ENCODE measurements at regions not wholly inside any gene's neighbourhood (a gene's known extent, or its start where the extent isn't known, plus 50 kb on each side); places are given as distances from the start of the nearest gene placed in this dataset.

DNA sequence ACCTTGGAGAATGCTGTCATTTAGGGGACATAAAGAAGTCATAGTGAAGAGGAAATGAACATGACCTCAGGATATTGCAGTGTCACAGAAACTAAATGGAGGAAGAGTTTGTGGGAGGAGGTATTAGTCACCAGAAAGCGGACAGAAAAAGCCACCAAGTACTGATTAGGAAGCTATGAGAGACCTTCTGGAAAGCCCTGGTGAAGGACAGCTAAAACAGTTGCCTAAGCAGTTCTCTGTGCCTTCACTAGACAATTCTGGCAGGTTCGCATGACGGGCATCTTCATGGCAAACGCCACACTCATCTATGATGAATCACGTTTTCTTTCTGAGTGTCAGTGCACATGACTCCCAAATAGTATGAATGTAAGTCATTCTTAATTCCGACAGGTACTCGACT, 325.8 kb downstream of the C11orf87 start:
- TF ChIP-seq POLR2AphosphoS5 (IDR thresholded peaks at IDR 0.05) (no peak), EP300 (IDR thresholded peaks at IDR 0.05) (no peak), POLR2A (IDR thresholded peaks at IDR 0.05) (no peak)
- TF ChIP-seq, protein P1, sequence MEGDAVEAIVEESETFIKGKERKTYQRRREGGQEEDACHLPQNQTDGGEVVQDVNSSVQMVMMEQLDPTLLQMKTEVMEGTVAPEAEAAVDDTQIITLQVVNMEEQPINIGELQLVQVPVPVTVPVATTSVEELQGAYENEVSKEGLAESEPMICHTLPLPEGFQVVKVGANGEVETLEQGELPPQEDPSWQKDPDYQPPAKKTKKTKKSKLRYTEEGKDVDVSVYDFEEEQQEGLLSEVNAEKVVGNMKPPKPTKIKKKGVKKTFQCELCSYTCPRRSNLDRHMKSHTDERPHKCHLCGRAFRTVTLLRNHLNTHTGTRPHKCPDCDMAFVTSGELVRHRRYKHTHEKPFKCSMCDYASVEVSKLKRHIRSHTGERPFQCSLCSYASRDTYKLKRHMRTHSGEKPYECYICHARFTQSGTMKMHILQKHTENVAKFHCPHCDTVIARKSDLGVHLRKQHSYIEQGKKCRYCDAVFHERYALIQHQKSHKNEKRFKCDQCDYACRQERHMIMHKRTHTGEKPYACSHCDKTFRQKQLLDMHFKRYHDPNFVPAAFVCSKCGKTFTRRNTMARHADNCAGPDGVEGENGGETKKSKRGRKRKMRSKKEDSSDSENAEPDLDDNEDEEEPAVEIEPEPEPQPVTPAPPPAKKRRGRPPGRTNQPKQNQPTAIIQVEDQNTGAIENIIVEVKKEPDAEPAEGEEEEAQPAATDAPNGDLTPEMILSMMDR (IDR thresholded peaks at IDR 0.05) = no peak
